Endothelial cell of umbilical vein (primary cell): ENCODE measurements at regions not wholly inside any gene's neighbourhood (a gene's known extent, or its start where the extent isn't known, plus 50 kb on each side); places are given as distances from the start of the nearest gene placed in this dataset.

Experiments used
- BruUV-seq: library from RNA; stranded (reverse); fragments of 400-500 nt; replicated peaks from 2 replicates; lab custom pipeline; 2021; lab: Mats Ljungman, UMichigan
- CTCF ChIA-PET: fragments of 300-600, 350-600 bp; sonication (Branson Sonifier 250); formaldehyde crosslinking; loops from one replicate; lab custom pipeline; 2021; ENCODE audit warnings: antibody characterized with exemption, inconsistent platforms; lab: Charles Lee
- POLR2A ChIA-PET: fragments of 300-600, 350-600 bp; sonication (Branson Sonifier 250); formaldehyde crosslinking; loops from one replicate; lab custom pipeline; 2021; ENCODE audit warnings: antibody characterized with exemption, inconsistent platforms; lab: Charles Lee
- DNase-seq: peaks from one replicate; pipeline ENCODE4 v3.0.0-alpha.2; 2011; ENCODE audit warnings: low read depth, low spot score
- FAIRE-seq: peaks from 2 replicates; lab custom pipeline; 2011; peaks lifted over from hg19 to GRCh38; lab: Jason Lieb, UNC
- H2AFZ ChIP-seq: 2 replicates; pipeline ENCODE4 v1.6.0; 2012; ENCODE audit warnings: low read depth, low read length, control low read depth, inconsistent platforms
- H3K27ac ChIP-seq: 2 replicates; pipeline ENCODE4 v1.5.1; 2011; ENCODE audit warnings: low read depth, mild to moderate bottlenecking, control low read depth, low read length, moderate library complexity; ENCODE audit not compliant: insufficient read depth
- H3K27me3 ChIP-seq, 2 experiments: 2 replicates each; pipeline versions ENCODE4 v1.6.0 to v1.6.1; 2011; ENCODE audit warnings: low read length in 2 of 2, mixed read lengths in 1 of 2; ENCODE audit not compliant: control insufficient read depth in 2 of 2, insufficient read depth in 2 of 2
- H3K36me3 ChIP-seq, 2 experiments: 2 replicates in 1 of 2; 3 replicates in 1 of 2; pipeline ENCODE4 v1.5.1; 2011; ENCODE audit warnings: low read length in 2 of 2, mild to moderate bottlenecking in 1 of 2, moderate library complexity in 1 of 2; ENCODE audit not compliant: control insufficient read depth in 2 of 2, insufficient read depth in 2 of 2; ENCODE audit errors: extremely low read depth in 1 of 2
- H3K4me1 ChIP-seq: 3 replicates; pipeline ENCODE4 v1.5.1; 2011; ENCODE audit warnings: mild to moderate bottlenecking, low read length; ENCODE audit not compliant: control insufficient read depth, insufficient read depth; ENCODE audit errors: extremely low read depth
- H3K4me2 ChIP-seq: 2 replicates; pipeline ENCODE4 v1.6.1; 2011; ENCODE audit warnings: low read length, control low read depth, mixed read lengths; ENCODE audit not compliant: insufficient read depth
- H3K4me3 ChIP-seq, 3 experiments: fragments of 200-600 bp in 1 of 3; sonication (generic), shearing (Covaris generic) in 1 of 3; replicated peaks in 1 of 3; 2 replicates each; pipeline ENCODE4 v1.5.1; 2011 to 2016; ENCODE audit warnings: control low read depth in 3 of 3, low read length in 3 of 3, mild to moderate bottlenecking in 2 of 3, inconsistent platforms in 1 of 3, low read depth in 1 of 3, moderate library complexity in 1 of 3; ENCODE audit not compliant: insufficient read depth in 1 of 3
- H3K79me2 ChIP-seq: 2 replicates; pipeline ENCODE4 v1.6.0; 2012; ENCODE audit warnings: low read length, inconsistent platforms; ENCODE audit not compliant: control insufficient read depth, insufficient read depth
- H3K9ac ChIP-seq: replicated peaks from 2 replicates; pipeline ENCODE3; 2011; ENCODE audit warnings: low read length, control low read depth; ENCODE audit not compliant: insufficient read depth; ENCODE audit errors: extremely low read depth
- H3K9me1 ChIP-seq: replicated peaks from 3 replicates; pipeline ENCODE4 v1.6.0; 2011; ENCODE audit warnings: mild to moderate bottlenecking, low read length; ENCODE audit not compliant: control insufficient read depth, insufficient read depth; ENCODE audit errors: extremely low read depth
- H3K9me3 ChIP-seq: replicated peaks from 2 replicates; pipeline ENCODE4 v1.5.1; 2012; ENCODE audit warnings: low read length, inconsistent platforms; ENCODE audit not compliant: control insufficient read depth, insufficient read depth
- H4K20me1 ChIP-seq: replicated peaks from 2 replicates; pipeline ENCODE3; 2011; ENCODE audit warnings: mild to moderate bottlenecking, low read length; ENCODE audit not compliant: control insufficient read depth, insufficient read depth; ENCODE audit errors: extremely low read depth
- CTCF ChIP-seq, 2 donors: IDR thresholded peaks; 1 replicate in 1 of 2; 2 replicates in 1 of 2; pipeline ENCODE4 v1.5.1; 2011; ENCODE audit warnings: low read length in 2 of 2, mild to moderate bottlenecking in 2 of 2, moderate library complexity in 2 of 2, control low read depth in 1 of 2, inconsistent platforms in 1 of 2, low read depth in 1 of 2; ENCODE audit not compliant: insufficient read depth in 1 of 2; ENCODE audit errors: extremely low read depth in 1 of 2
- EZH2 ChIP-seq: IDR thresholded peaks from 2 replicates; pipeline ENCODE4 v1.6.1; 2012; ENCODE audit warnings: borderline replicate concordance, low read depth, mild to moderate bottlenecking, moderate library complexity, low read length, inconsistent platforms; ENCODE audit not compliant: severe bottlenecking
- FOS ChIP-seq: IDR thresholded peaks from 2 replicates; pipeline ENCODE4 v1.6.1; 2011; ENCODE audit warnings: mild to moderate bottlenecking, low read length, moderate library complexity, borderline replicate concordance; ENCODE audit not compliant: insufficient read depth
- GATA2 ChIP-seq: IDR thresholded peaks from 2 replicates; pipeline ENCODE4 v1.7.0; 2011; ENCODE audit warnings: low read depth, mild to moderate bottlenecking, moderate library complexity, mixed read lengths, low read length; ENCODE audit not compliant: insufficient read length, insufficient read depth
- JUN ChIP-seq: IDR thresholded peaks from 2 replicates; pipeline ENCODE4 v1.6.1; 2011; ENCODE audit warnings: borderline replicate concordance, low read depth; ENCODE audit not compliant: insufficient read length, insufficient read depth
- MYC ChIP-seq: IDR thresholded peaks from one replicate; pipeline ENCODE4 v1.6.1; 2011; ENCODE audit warnings: mild to moderate bottlenecking, low read depth, low read length
- POLR2A ChIP-seq: IDR thresholded peaks from 2 replicates; pipeline ENCODE4 v1.6.1; 2012; ENCODE audit warnings: low read depth, mild to moderate bottlenecking, control low read depth, low read length
- POLR2AphosphoS5 ChIP-seq: IDR thresholded peaks from 2 replicates; pipeline ENCODE4 v1.6.1; 2012; ENCODE audit warnings: low read depth, mild to moderate bottlenecking, control low read depth, low read length, moderate library complexity; ENCODE audit not compliant: insufficient read depth
- dilution Hi-C: fragments of 300-500 bp; cut with MboI; formaldehyde crosslinking; loops from one replicate; pipeline ENCODE4 v1.15.0; 2019; ENCODE audit warnings: low sequenced_read_pairs; ENCODE audit not compliant: extremely low pct_ligation_motif_present
- intact Hi-C: fragments of 100-400 bp; cut with micrococcal nuclease; formaldehyde crosslinking; loops from one replicate; pipeline ENCODE4 v1.10.0; 2022
- TF ChIP-seq, protein P1 (sequence below): IDR thresholded peaks from 2 replicates; pipeline ENCODE4 v1.6.1; 2011; ENCODE audit not compliant: insufficient read depth, insufficient read length

- Histone ChIP-seq H2AFZ (no peak overlapping the region), H3K4me1 (no peaks in the 10 kb centered on the region), H3K4me3 (no peak overlapping the region), H3K27ac (no peak overlapping the region), H3K4me2 (no peak overlapping the region), H3K79me2 (no peaks in the 10 kb centered on the region), H3K36me3 (no peaks in the 10 kb centered on the region), H3K27me3 (peaks cover 11 to 14% of the 10 kb centered on the region in 2 experiments), H3K9ac (no peak overlapping the region), H3K9me3 (no peaks in the 10 kb centered on the region), H3K9me1 (no peaks in the 10 kb centered on the region), H4K20me1 (no peaks in the 10 kb centered on the region)
- no peak for DNase-seq
- no TSS peak for BruUV-seq
- POLR2A ChIA-PET, result no interaction called here
- TF ChIP-seq FOS, result no peak
- TF ChIP-seq POLR2AphosphoS5, result no peak
- no peak for TF ChIP-seq EZH2
- TF ChIP-seq MYC, result no peak
- no peak for TF ChIP-seq GATA2
- no peak for TF ChIP-seq JUN
- no peak for TF ChIP-seq POLR2A
- TF ChIP-seq, protein P1, sequence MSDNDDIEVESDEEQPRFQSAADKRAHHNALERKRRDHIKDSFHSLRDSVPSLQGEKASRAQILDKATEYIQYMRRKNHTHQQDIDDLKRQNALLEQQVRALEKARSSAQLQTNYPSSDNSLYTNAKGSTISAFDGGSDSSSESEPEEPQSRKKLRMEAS, result no peak
- no peak for TF ChIP-seq CTCF (IDR thresholded peaks at IDR 0.05; ENCODE audit: extremely low read depth in 1 of 2, insufficient read depth in 1 of 2, low read depth in 1 of 2, low read length in 2 of 2)
- CTCF ChIA-PET, result interaction anchor here (2.4 kb wide), 1 partner anchor 12 kb away, joined by 8 read pairs; no protein-coding TSS in a partner anchor
- dilution Hi-C loops (no loop called here), intact Hi-C loops (no loop called here)
- no peak for FAIRE-seq
These were observed 543.8 kb upstream of the NRP1 start for GRCh38 chr10:33878238-33878786.
